HepG2 (cell line): ENCODE measurements at regions not wholly inside any gene's neighbourhood (a gene's known extent, or its start where the extent isn't known, plus 50 kb on each side); places are given as distances from the start of the nearest gene placed in this dataset.

ENCODE experiments used
- ATAC-seq: fragments of 200-7000 bp; cut with Tn5 transposase; 3 replicates; pipeline ENCODE4 v1.9.1; 2020; ENCODE audit warnings: mild to moderate bottlenecking, moderate library complexity
- BruUV-seq: library from RNA; stranded (reverse); fragments of 400-500 nt; replicated peaks from 2 replicates; lab custom pipeline; 2021; lab: Mats Ljungman, UMichigan
- CTCF ChIA-PET: fragments of 300-600 bp; formaldehyde crosslinking; extraction: SDS; loops from one replicate; lab custom pipeline; 2021; ENCODE audit warnings: low total read pairs, inconsistent platforms, low intra/inter-chr PET ratio; lab: Yijun Ruan, JAX
- POLR2A ChIA-PET: fragments of 350-600 bp; sonication (Branson Sonifier 250); formaldehyde crosslinking; loops from one replicate; lab custom pipeline; 2020; ENCODE audit warnings: antibody characterized with exemption, inconsistent platforms; lab: Yijun Ruan, JAX
- DNase-seq: peaks from one replicate; pipeline ENCODE4 v3.0.0-alpha.2; 2015; ENCODE audit warnings: low spot score
- FAIRE-seq: peaks from 3 replicates; lab custom pipeline; 2011; peaks lifted over from hg19 to GRCh38; lab: Jason Lieb, UNC
- H2AFZ ChIP-seq: one replicate; pipeline ENCODE4 v1.6.1; 2011; ENCODE audit warnings: low read length, inconsistent platforms
- H3K27ac ChIP-seq: fragments of 300-600 bp; 3 replicates; pipeline ENCODE4 v1.8.0; 2011; ENCODE audit warnings: mixed run types, mild to moderate bottlenecking, mixed read lengths, low read length, inconsistent platforms; ENCODE audit not compliant: insufficient read depth; ENCODE audit errors: extremely low read length
- H3K27me3 ChIP-seq, 2 experiments: fragments of 200-600 bp in 1 of 2; 2 replicates in 1 of 2; 3 replicates in 1 of 2; pipeline versions ENCODE4 v1.6.0 to v1.8.0; 2011; ENCODE audit warnings: low read length in 2 of 2, mild to moderate bottlenecking in 2 of 2, moderate library complexity in 2 of 2, inconsistent platforms in 1 of 2; ENCODE audit not compliant: insufficient read depth in 2 of 2, control insufficient read depth in 1 of 2
- H3K36me3 ChIP-seq, 2 experiments: fragments of 200-600 bp in 1 of 2; replicated peaks in 1 of 2; 2 replicates in 1 of 2; 3 replicates in 1 of 2; pipeline versions ENCODE4 v1.5.1 to v1.8.0; 2011; ENCODE audit warnings: low read length in 2 of 2, inconsistent platforms in 1 of 2; ENCODE audit not compliant: insufficient read depth in 2 of 2, control insufficient read depth in 1 of 2
- H3K4me1 ChIP-seq: 2 replicates; pipeline ENCODE4 v1.5.1; 2012; ENCODE audit warnings: low read length, inconsistent platforms; ENCODE audit not compliant: insufficient read depth
- H3K4me2 ChIP-seq: 2 replicates; pipeline ENCODE4 v1.6.0; 2011; ENCODE audit warnings: low read depth, low read length, inconsistent platforms
- H3K4me3 ChIP-seq, 3 experiments: fragments of 200-600 bp in 1 of 3; sonication (generic), shearing (Covaris generic) in 1 of 3; replicated peaks in 1 of 3; 2 replicates each; pipeline ENCODE4 v1.5.1; 2011 to 2016; ENCODE audit warnings: low read length in 3 of 3, inconsistent platforms in 2 of 3, low read depth in 2 of 3, mild to moderate bottlenecking in 2 of 3, control low read depth in 1 of 3, mixed read lengths in 1 of 3; ENCODE audit not compliant: insufficient read depth in 1 of 3
- H3K79me2 ChIP-seq: one replicate; pipeline ENCODE4 v1.6.1; 2011; ENCODE audit warnings: low read length, inconsistent platforms; ENCODE audit not compliant: insufficient read depth
- H3K9ac ChIP-seq: 2 replicates; pipeline ENCODE4 v1.6.0; 2011; ENCODE audit warnings: mild to moderate bottlenecking, low read depth, low read length, inconsistent platforms; ENCODE audit not compliant: insufficient read depth
- H3K9me3 ChIP-seq: 2 replicates; pipeline ENCODE4 v1.5.1; 2012; ENCODE audit warnings: mild to moderate bottlenecking, low read length
- H4K20me1 ChIP-seq: 2 replicates; pipeline ENCODE4 v1.6.0; 2011; ENCODE audit warnings: inconsistent platforms, mild to moderate bottlenecking, low read length, moderate library complexity; ENCODE audit not compliant: insufficient read depth
- ASH2L ChIP-seq: fragments of 300-600, 200-600 bp; sonication (generic); IDR thresholded peaks from 2 replicates; pipeline ENCODE4 v1.7.0; 2017; ENCODE audit warnings: low read depth, mild to moderate bottlenecking, moderate library complexity, mixed read lengths, low read length; ENCODE audit not compliant: insufficient read length
- FOXO1 ChIP-seq: sonication (generic); formaldehyde crosslinking; IDR thresholded peaks from 2 replicates; pipeline ENCODE4 v1.4.0; 2020; ENCODE audit warnings: missing genetic modification reagents
- ISX ChIP-seq: sonication (generic); formaldehyde crosslinking; conservative IDR thresholded peaks from 2 replicates; pipeline ENCODE4 v1.5.0; 2020; ENCODE audit warnings: missing genetic modification reagents
- MBD4 ChIP-seq: IDR thresholded peaks from 2 replicates; pipeline ENCODE4 v1.6.1; 2012; ENCODE audit warnings: low read length, inconsistent platforms, borderline replicate concordance
- PAWR ChIP-seq: sonication (generic); formaldehyde crosslinking; IDR thresholded peaks from 2 replicates; pipeline ENCODE4 v1.4.0; 2020; ENCODE audit warnings: missing genetic modification reagents, mild to moderate bottlenecking, borderline replicate concordance
- POLR2A ChIP-seq, 2 experiments: IDR thresholded peaks; 2 replicates each; pipeline ENCODE4 v1.6.1; 2011; ENCODE audit warnings: low read depth in 2 of 2, low read length in 2 of 2, mild to moderate bottlenecking in 1 of 2, moderate library complexity in 1 of 2; ENCODE audit not compliant: insufficient read depth in 1 of 2
- RFX1 ChIP-seq: fragments of 450-650 bp; IDR thresholded peaks from 2 replicates; pipeline ENCODE4 v1.6.1; 2017
- RFXANK ChIP-seq: IDR thresholded peaks from 2 replicates; pipeline ENCODE4 v1.6.1; 2016
- RNF2 ChIP-seq: fragments of 450-650 bp; conservative IDR thresholded peaks from 2 replicates; pipeline ENCODE4 v1.6.1; 2016; ENCODE audit warnings: low read depth
- RXRB ChIP-seq: IDR thresholded peaks from 2 replicates; pipeline ENCODE4 v1.6.1; 2016; ENCODE audit warnings: borderline replicate concordance, missing genetic modification reagents, missing compliant biosample characterization
- ZBTB37 ChIP-seq: sonication (generic); formaldehyde crosslinking; IDR thresholded peaks from 2 replicates; pipeline ENCODE4 v1.4.0; 2020; ENCODE audit warnings: mild to moderate bottlenecking, missing genetic modification reagents
- ZNF496 ChIP-seq: sonication (generic); formaldehyde crosslinking; IDR thresholded peaks from 2 replicates; pipeline ENCODE4 v1.8.1; 2023; ENCODE audit warnings: mild to moderate bottlenecking, moderate library complexity, missing genetic modification reagents; ENCODE audit not compliant: insufficient replicate concordance
- ZNF557 ChIP-seq: sonication (generic); formaldehyde crosslinking; IDR thresholded peaks from 2 replicates; pipeline ENCODE4 v1.4.0; 2020; ENCODE audit warnings: missing genetic modification reagents
- ZSCAN25 ChIP-seq: sonication (generic); formaldehyde crosslinking; IDR thresholded peaks from 2 replicates; pipeline ENCODE4 v1.8.0; 2022; ENCODE audit warnings: mild to moderate bottlenecking, missing genetic modification reagents
- WGBS: methylation state at CpG from one replicate; pipeline ENCODE4 v1.1.6; 2017; ENCODE audit warnings: low lambda C conversion rate; 5-methylcytosine and 5-hydroxymethylcytosine counted together
- in situ Hi-C: cut with HindIII; loops from 2 replicates; pipeline ENCODE4 v1.10.0; 2017; ENCODE audit warnings: low pct_unique_long_range_greater_than_20kb; ENCODE audit not compliant: extremely low pct_ligation_motif_present
- intact Hi-C: fragments of 100-400 bp; cut with micrococcal nuclease; formaldehyde crosslinking; loops from one replicate; pipeline ENCODE4 v1.10.0; 2022; ENCODE audit not compliant: unreplicated experiment

- no peak for TF ChIP-seq RFX1
- peak; percentile 70; the same call in 1 of the 2 replicates for TF ChIP-seq FOXO1 (CRISPR knock-in tag)
- peak; percentile 38 for TF ChIP-seq ASH2L
Observed at GRCh38 chr13:50241479-50241878, 226.2 kb downstream of the KCNRG start (continued).

GRCh38 chr13:50243931-50244330 is 228.7 kb downstream of the KCNRG start:
- DNase-seq, result no peak
- in situ Hi-C loops, result no loop called here
- ChIA-PET POLR2A (interaction anchor here (1.4 to 2.2 kb wide), 2 partner anchors 119 to 247 kb away, joined by 8 to 23 read pairs; partner anchors contain the start of gene TRIM13), CTCF (no interaction called here)
- ATAC-seq, result no peak
- H3K36me3 ChIP-seq, result no peaks in the 10 kb centered on the region
- TF ChIP-seq ZBTB37 (CRISPR knock-in tag) (no peak), ISX (CRISPR knock-in tag) (0 out of 2 replicates have a peak, but pooled peaks have one; percentile 36)
- H3K4me1 ChIP-seq, result peaks cover 90% of the 10 kb centered on the region
- WGBS, result 90% methylated on average over 2 of the region's 2 CpGs
- H3K9me3 ChIP-seq, result no peaks in the 10 kb centered on the region
- peak overlapping the region in 1 of 3 experiments; percentile 42; a peak in 1 of 6 replicates for H3K4me3 ChIP-seq
- peak overlapping the region; percentile 98 for H3K27ac ChIP-seq
- H3K4me2 ChIP-seq, result peak overlapping the region; percentile 79
- peak; percentile 12 for FAIRE-seq
- BruUV-seq, result no TSS peak
- intact Hi-C loops, result loop anchor here (2.0 to 10.0 kb wide), 4 partner anchors 57 to 249 kb away; partner anchors contain the start of gene TRIM13
- H3K27me3 ChIP-seq, result no peaks in the 10 kb centered on the region
- peak overlapping the region; percentile 77 for H3K9ac ChIP-seq
- H3K79me2 ChIP-seq, result peaks cover 55% of the 10 kb centered on the region
- no peaks in the 10 kb centered on the region for H4K20me1 ChIP-seq
- no peak overlapping the region for H2AFZ ChIP-seq

GRCh38 chr13:50244355-50244712 is 229.1 kb downstream of the KCNRG start:
- H3K4me2 ChIP-seq, result peak overlapping the region; percentile 79
- ATAC-seq, result peak; percentile 39
- CTCF ChIA-PET, result no interaction called here
- H3K4me1 ChIP-seq, result peaks cover 90% of the 10 kb centered on the region
- H2AFZ ChIP-seq, result no peak overlapping the region
- H3K36me3 ChIP-seq, result no peaks in the 10 kb centered on the region
- BruUV-seq, result TSS peak; percentile 88
- no peaks in the 10 kb centered on the region for H4K20me1 ChIP-seq
- no peaks in the 10 kb centered on the region for H3K27me3 ChIP-seq
- H3K9ac ChIP-seq, result peak overlapping the region; percentile 77
- WGBS, result 17% methylated on average over 6 of the region's 6 CpGs
- DNase-seq, result peak; percentile 59
- FAIRE-seq, result no peak
- H3K27ac ChIP-seq, result peak overlapping the region; percentile 98
- peak overlapping the region in 1 of 3 experiments; percentile 42; a peak in 1 of 6 replicates for H3K4me3 ChIP-seq
- intact Hi-C loops, result loop anchor here (2.0 to 10.0 kb wide), 4 partner anchors 57 to 250 kb away; partner anchors contain the start of gene TRIM13
- in situ Hi-C loops, result no loop called here
- H3K9me3 ChIP-seq, result no peaks in the 10 kb centered on the region
- POLR2A ChIA-PET, result interaction anchor here (1.0 to 2.2 kb wide), 5 partner anchors 39 to 248 kb away, joined by 4 to 23 read pairs (median 8); partner anchors contain the start of gene TRIM13
- peaks cover 59% of the 10 kb centered on the region for H3K79me2 ChIP-seq
- TF ChIP-seq RNF2, result 0 out of 2 replicates have a peak, but pooled peaks have one; percentile 25
- TF ChIP-seq ZSCAN25 (CRISPR knock-in tag), result no peak
- no peak for TF ChIP-seq POLR2A (IDR thresholded peaks at IDR 0.05; ENCODE audit: insufficient read depth in 1 of 2, low read depth in 2 of 2, low read length in 2 of 2)
- TF ChIP-seq ZNF557 (CRISPR knock-in tag), result no peak
- TF ChIP-seq MBD4, result no peak
- peak; percentile 26; the same call in 1 of the 2 replicates for TF ChIP-seq RXRB (CRISPR knock-in tag)
- TF ChIP-seq RFXANK (CRISPR knock-in tag), result no peak
- TF ChIP-seq ZNF496 (CRISPR knock-in tag), result no peak
- no peak for TF ChIP-seq PAWR (CRISPR knock-in tag)
